Stimulated activated CD4-positive, alpha-beta T cell treated with anti-CD3 and anti-CD28 coated beads, Interleukin-1b, Interleukin-23, amount 100 ng/mL, for 48 hours (primary cell): ENCODE measurements at regions not wholly inside any gene's neighbourhood (a gene's known extent, or its start where the extent isn't known, plus 50 kb on each side); places are given as distances from the start of the nearest gene placed in this dataset.
"Not testable (repeated sequence)": the region's sequence is repeated elsewhere in the genome, so short reads cannot be mapped to it uniquely, and the experiment has no call there.

Experiments
- DNase-seq: peaks from one replicate; pipeline ENCODE4 v3.0.0-alpha.2; 2020

DNA sequence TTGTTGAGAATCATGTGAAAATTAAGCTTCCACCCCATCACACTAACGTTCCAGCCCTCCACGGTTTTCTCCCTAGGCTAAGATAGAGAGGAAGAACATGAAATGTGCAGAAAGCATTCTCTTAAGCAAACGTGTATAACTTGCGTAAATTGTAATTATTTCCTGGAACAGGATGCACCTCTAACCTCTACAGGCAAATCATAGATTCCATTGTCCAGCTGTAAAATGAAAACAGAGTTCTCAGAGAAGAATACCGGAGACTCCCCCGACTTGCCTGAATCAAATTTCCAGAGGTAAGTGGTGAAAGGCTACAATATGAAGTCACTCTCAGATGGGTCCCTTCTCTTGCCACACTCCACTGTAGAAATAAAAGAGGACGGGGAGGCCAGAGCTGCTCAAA lies 211.4 kb downstream of the FAM72C start:
- not testable (repeated sequence) for DNase-seq

DNA sequence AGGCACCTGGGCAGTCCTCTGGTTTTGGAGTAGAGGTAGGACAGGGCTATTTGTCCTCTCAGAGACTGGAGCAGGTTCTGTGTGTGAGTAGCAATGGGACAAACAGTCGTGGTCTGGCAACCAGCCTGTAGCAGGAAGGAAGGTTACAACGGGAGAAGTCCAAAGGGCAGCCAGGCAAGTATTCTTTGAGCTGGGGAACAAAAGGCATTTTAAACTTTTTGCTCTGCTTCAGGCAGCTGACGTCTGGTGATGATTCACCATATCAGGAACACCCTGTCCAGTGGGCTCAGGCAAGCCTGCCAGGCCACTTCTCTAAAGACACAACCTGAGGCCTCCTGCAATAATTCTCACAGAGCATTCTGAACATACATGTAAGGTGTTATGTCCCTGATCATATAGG lies 215.8 kb downstream of the FAM72C start:
- not testable (repeated sequence) for DNase-seq

DNA sequence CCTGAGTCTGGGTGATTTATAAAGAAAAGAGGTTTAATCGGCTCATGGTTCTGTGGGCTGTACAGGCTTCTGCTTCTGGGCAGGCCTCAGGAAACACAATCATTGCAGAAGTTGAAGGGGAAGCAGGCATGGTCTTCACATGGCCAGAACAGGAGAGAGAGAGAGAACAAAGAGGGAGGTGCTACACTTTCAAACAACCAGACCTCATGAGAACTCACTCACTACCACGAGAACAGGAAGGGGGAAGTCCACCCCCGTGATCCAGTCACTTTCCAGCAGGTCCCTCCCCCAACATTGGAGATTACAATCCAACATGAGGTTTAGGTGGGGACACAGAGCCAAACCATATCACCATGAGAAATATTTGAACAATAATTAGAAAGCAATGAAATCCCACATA lies 222.9 kb downstream of the FAM72C start:
- DNase-seq = no peak

DNA sequence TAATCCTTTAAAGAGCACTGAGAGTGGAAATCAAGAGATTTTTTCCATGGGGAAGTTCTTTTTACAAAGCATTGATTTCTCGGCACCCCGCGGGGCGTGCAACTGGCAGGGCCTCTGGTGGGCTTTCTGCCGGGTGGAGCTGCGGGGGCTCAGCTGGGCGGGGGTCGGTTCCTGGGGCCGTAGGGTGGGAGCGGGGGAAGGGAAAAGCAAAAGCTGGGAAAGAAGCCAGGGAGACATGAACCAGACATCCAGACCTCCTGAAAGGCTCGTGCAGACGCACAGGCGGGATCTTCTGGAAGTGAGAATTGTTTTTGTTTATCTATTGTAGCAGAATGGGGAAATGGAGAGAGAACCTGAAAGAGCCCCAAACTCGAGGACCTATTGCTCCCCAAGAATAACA lies 235.2 kb downstream of the FAM72C start:
- DNase-seq = no peak

DNA sequence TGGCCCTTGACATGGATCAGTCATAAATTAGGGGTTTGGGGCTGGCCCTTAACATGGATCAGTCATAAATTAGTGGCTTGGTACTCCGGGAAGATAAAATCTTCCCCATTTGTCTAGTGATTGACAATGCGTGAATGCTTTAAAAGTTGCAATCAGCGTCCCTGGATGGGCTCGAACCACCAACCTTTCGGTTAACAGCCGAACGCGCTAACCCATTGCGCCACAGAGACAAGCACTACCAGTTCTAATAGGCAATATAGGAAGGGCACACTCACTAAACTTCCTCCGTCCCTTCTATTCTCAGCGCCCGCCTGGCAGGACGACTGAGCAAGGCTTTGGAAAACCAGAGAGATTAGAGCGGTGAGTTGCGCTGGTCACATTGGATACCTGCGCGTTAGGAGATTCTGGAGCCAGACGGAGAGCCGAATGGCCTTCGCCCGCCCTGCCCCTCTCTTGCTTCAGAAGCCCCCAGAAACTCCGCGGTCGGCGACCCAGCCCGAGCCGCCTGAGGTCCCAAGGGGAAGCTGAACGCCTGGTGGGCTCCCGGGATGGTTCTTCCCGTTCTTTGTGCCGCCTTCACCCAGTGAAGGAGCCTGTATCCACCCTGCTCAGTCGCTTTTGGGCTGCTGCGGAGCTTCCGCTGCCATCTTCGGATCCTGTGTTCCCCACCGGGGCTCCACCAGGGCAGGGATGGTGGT lies 235.9 kb downstream of the FAM72C start:
- DNase-seq = peak; percentile 23

DNA sequence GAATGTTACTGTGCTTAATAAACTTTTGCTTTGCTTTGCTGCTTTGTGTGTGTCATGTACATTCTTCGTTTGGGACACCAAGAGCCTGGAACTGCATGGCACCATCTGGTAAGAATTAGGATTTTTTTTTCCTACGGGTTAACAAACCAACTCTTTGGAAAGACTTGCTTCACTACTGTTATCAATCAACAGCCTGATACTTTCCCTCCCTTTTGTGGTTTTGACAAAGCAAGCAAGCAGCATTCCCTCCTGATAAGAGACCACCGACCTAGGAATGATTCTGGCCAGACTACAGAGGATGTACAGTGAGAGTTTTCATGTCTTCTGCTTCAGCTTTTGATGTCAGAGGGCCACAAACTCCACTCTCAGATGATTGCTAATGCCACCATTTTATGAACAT lies 237.5 kb downstream of the FAM72C start:
- DNase-seq = not testable (repeated sequence)

DNA sequence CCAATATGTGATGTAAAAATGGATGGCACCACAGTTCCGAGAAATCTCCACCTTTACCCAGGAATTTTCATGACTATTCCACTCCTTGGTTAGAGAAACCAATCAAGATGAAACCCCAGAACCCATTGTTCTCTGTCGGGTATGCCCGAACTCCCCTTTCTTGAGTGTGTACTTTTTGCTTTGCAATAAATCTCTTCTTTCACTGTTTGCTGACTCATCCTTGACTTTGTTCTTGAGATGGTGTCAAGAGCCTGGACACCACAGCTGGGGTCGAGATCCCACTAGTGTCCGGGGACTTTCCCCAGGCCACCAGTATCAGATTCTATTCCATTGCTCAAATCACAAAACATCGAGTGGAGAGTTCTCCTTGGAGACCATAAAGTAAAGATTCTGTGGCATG lies 240.9 kb downstream of the FAM72C start:
- not testable (repeated sequence) for DNase-seq

DNA sequence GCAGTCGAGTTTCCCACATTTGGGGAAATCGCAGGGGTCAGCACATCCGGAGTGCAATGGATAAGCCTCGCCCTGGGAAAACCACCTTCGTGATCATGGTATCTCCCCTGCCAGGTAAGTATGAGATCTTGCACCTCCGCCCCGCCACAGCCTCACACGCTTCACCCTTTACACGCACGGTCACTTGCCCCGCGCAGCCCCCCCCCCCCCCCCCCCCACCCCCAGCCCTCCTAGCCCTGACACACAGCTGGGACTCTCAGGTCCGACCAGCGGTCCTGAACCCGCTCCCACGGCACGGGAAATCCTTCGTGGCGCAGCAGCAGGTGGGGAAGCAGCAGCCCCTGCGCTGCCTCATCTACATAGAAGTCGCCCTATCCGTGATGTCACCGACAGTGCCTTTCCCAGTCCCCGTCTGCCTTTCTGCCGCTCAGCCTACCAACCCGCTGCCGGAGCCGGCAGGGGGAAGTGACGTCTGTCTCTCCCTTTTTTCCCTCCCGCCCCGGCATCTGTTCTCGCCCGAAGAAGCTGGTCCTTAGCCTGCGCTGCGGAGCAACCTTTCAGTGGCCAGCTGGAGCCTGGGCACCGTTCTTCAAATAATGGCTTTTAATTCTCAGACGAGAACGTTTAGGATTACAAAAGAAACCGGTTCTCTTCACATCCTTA lies 242.2 kb downstream of the FAM72C start:
- DNase-seq = peak; percentile 51

DNA sequence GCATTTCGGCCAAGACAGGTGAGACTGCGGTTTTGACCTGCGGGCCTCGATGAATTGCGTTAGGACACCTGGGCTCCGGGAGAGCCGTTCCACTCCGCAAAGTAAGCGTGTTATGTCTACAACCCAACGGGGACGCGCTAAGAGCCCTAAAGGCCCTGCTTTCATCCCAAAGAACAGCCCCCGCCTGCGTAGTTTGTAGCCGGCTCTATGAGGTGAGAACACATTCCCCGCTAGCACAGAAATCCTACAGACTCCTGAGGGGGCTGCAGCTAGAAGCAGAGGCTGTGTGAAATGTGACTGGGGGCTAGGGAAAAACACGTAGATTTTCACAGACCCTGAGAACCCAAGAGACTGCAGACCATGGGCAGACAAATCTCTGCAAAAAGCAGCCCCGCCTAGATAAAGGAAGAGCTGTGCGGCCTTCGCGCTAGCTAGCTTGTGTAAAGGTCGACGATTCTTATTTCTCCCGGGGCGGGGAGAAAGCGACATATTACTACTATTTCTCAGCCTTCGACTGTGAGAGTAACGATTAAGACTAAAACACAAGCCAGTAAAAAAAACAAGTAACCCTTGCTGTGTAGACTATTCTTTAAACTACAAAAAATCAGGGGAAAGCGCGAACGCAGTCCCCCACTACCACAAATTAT lies 242.9 kb downstream of the FAM72C start:
- DNase-seq = peak; percentile 40

DNA sequence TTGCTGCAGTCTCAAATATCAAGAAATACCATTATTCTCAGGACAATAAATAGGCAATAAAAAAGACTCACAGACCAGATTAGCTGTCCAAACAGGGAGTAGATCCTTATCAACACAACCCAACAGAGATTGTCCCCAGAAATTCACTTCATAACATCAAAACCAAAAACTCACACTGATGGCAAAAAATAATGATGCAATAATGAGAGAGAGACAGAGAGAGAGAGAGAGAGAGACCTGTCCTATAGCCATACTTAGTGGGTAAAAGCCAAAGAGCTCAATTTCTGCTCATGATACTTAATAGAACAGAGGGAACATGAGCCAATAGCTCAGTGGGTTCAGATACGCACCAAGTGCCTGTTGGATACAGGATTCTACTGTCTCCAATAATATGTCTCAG lies 244.5 kb downstream of the FAM72C start:
- DNase-seq = no peak

DNA sequence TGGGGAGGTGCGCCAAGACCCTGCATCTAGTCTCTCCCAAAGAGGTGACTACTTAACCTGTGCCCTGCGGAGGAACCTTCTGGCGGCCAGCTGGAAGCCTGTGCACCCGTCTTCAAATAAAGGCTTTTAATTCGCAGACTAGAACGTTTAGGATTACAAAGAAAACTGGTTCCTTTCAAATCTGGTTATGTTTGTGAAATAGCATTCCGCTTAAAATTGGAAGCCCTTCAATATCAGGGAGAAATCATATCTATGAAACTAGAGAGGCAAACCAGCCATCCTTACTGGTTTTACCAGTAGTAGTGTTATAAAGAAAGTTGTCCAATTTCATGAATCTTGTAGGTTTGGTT lies 250.8 kb downstream of the FAM72C start:
- no peak for DNase-seq

DNA sequence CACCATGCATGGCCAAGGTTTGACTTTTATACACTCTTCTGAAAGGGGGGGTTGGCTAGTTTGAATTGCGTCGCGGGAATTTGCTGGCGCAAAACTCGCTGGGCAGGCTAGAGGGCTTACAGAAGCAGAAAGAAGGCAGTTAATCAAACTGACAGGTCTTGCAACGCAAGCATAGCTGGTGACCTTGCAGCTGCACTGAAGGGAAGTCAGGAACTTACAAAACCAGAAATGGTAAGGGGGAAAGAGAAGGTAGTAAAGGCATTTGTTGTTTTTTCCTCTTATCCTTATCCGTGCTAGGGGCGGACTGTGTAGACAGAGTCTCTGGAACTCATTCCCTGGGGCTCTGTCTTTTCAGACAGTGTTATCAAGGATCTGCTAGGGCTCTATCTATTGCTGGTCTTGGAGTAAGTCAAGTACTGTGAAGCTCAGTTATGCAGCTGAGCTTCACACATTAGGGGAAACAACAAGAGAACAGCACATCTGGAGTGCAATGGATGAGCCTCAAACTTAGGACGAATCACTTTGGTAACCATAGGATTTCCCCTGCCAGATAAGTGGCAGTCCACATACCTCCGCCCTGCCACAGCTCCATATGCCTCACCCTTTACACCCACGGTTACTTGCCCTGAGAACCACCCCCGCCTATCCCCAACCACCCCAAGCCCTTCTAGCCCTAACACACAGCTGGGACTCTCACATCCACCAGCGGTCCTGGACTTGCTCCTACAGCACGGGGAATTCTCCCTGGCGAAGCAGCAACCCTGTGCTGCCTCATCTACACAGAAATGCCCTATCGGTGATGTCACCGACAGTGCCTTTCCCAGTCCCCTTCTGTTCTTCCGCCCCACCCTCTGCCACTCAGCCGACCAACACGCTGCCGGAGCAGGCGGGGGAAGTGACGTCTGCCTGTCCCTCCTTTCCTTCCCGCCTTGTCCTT lies 251.4 kb downstream of the FAM72C start:
- DNase-seq = peak; percentile 24

DNA sequence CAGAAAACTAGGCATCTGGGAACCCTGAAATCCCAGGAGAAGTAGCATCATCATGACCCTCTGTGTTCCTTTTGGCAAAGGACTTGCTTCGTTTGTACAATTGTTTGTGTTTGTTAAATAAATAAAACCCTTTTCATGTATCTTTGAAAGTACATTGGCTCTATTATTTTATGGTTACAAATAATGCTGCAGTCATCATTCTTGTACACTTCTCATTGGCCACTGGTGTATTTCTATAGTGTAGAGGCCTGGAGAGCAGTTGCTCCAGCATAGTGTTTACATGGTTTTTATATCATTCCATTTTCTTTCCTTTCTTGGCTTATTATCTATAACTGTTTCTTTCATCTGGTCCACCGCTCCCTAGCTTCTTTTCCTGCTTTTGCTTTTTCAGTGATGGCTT lies 253.3 kb downstream of the FAM72C start:
- DNase-seq = no peak

DNA sequence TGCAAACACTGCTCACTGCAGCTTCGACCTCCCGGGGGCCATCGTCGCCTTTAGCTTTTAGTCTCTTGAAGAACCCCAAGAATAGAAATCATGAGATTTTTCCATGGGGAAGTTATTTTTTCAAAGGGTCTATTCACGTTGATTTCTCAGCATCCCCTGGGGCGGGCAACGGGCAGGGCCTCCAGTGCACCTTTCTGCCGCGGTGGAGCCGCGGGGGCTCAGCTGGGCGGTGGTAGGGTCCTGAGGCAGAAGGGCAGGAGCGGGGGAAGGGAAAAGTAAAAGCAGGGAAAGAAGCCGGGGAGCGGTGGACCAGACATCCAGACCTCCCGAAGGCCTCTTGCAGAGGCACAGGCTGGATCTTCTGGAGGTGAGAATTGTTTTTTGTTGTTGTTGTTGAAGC lies 253.8 kb downstream of the FAM72C start:
- no peak for DNase-seq

DNA sequence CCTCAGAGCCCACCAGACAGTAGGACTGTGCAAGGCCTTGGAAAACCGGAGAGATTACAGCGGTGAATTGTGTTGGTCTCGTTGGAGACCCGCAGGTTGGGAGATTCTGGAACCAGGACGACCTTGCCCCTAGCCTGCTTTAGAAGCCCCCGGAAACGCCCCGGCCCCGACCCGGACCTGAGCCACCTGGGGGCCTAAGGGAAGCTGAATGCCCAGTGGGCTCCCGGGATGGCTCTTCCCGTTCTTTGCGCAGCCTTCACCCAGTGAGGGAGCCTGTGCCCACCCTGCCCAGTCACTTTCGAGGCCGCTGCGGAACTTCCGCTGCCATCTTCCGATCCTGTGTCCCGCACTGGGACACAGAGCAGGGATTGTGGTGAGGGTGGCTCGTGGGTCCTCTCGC lies 254.4 kb downstream of the FAM72C start:
- DNase-seq = no peak

DNA sequence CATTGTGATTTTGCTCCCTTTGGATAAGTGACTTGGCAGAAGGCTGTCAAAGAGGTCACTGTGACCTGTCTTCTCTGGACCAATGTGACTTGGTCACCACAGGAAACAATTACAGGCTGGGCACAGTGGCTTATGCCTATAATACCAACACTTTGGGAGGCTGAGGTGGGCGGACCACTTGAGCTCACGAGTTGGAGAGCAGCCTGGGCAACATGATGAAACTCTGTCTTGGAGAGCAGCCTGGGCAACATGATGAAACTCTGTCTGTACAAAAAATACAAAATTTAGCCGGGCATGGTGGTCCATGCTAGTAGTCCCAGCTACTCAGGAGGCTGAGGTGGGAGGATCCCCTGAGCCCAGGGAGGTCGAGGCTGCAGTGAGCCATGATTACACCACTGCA lies 256.9 kb downstream of the FAM72C start:
- not testable (repeated sequence) for DNase-seq

DNA sequence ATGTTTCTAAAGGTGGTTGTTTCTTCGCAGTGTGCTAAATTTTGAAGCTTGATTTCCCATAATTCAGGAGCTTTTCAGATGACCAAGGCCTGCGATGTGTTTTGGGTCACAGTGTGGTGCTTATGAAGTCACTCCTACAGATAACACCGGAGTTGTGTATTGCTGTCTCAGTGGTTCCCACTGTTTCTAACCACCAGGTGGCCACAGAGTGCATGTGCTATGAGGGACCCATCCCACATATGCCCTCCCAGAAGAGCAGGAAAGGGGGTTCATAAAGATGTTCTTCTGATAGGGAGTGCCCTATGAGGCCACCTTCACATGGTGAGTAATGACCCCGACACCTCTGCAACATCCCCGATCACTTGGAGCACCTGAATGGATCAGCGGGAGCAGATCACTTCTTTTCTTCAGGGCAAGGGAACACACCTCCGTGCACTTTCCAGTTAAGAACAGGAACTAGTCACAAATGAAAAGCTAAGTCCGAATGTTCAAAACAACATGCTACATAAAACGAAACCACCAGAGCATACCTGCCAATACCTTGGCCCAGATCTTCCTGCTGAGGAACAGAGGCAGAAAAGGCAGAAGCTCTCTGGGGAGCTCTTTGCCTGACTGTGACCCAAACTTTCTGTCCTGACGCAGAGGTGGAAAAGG lies 262.1 kb downstream of the FAM72C start:
- DNase-seq = not testable (repeated sequence)

DNA sequence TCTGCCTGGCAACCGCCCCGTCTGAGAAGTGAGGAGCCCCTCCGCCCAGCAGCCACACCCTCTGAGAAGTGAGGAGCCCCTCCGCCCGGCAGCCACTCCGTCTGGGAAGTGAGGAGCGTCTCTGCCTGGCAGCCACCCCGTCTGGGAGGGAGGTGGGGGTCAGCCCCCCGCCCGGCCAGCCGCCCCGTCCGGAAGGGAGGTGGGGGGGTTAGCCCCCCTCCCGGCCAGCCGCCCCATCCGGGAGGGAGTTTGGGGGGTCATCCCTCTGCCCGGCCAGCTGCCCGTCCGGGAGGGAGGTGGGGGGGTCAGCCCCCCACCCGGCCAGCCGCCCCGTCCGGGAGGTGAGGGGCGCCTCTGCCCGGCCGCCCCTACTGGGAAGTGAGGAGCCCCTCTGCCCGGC lies 269.0 kb downstream of the FAM72C start:
- not testable (repeated sequence) for DNase-seq

DNA sequence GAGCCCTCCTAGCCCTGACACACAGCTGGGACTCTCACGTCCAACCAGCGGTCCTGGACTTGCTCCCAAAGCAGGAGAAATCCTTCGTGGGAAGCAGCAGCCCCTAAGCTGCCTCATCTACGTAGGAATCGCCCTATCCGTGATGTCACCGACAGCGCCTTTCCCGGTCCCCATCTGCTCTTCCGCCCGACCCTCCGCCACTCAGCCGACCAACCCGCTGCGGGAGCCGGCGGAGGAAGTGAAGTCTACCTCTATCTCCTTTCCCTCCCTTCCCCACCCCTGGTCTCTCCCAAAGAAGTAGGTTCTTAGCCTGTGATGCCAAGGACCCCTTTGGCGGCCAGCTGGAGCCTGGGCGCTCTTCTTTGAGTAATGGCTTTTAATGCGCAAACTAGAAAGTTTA lies 272.1 kb downstream of the FAM72C start:
- DNase-seq = no peak

DNA sequence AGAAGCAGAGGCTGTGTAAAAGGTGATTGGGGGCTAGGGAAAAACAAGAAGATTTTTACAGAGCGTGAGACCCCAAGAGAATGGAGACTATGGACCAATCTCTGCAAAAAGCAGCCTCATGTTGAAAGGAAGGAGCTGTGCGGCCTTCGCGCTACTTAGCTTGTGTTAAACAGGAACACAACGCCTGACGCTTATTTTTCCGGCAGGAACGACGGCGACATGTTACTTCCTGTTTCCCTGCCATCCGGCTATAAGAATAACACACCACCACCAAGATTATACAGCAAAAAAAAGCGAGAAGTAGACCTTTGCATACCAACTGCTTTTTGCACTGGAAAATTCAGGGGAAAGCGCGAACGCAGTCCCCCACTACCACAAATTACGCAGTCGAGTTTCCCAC lies 272.7 kb downstream of the FAM72C start:
- DNase-seq = no peak

DNA sequence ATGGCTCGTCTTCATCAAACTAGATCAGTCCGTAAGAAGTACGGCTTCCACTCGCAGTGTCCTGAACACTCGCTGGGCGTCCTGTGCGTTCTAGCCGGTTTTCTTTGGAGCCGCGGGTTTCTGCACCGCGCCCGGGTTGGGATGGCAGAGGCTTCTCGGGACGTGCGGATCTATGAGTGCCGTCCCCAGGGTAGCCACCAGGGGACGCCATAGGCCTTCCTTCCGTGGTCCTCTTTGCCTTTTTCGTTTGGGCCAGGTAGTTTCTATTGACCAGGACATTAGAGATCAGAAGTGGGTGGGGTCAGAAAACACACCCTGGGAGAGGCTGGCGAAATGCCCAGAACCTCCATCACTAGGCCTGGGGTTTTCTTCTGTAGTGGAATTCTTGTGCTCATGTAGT lies 273.8 kb downstream of the FAM72C start:
- DNase-seq = peak; percentile 30

DNA sequence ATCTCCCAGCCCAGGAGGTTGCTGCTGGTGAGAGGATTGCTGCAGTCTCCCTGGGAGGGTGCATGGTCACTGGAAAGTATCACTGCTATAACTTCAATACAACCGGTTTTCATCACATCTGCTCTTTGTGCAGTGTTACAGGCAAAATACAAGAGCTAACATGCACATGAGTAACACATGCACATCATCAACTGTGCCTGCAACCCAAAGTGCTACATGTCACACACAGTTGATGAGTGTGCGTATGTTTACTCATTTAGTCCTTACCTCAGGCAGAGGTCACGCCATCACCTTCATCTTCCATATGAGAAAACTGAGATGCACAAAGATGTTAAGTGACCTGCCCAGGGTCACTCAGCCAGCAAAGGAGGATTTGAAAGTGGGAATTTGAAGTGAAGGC lies 277.7 kb downstream of the FAM72C start:
- no peak for DNase-seq
